Stimulated activated CD4-positive, alpha-beta T cell treated with anti-CD3 and anti-CD28 coated beads, Interleukin-4, amount 100 ng/mL, for 1 hour (primary cell): ENCODE measurements at regions not wholly inside any gene's neighbourhood (a gene's known extent, or its start where the extent isn't known, plus 50 kb on each side); places are given as distances from the start of the nearest gene placed in this dataset.
"Not testable (repeated sequence)": the region's sequence is repeated elsewhere in the genome, so short reads cannot be mapped to it uniquely, and the experiment has no call there.

ENCODE experiments used
- DNase-seq: peaks from one replicate; pipeline ENCODE4 v3.0.0-alpha.2; 2020

GRCh38 chrX:65821721-65822496, 154.5 kb downstream of the MSN start:
- peak; percentile 49 for DNase-seq

GRCh38 chrX:65819983-65820382, 152.5 kb downstream of the MSN start:
- not testable (repeated sequence) for DNase-seq

- no peak for DNase-seq
Measured at GRCh38 chrX:65813245-65813644, 145.8 kb downstream of the MSN start.

GRCh38 chrX:65811558-65812228, 144.2 kb downstream of the MSN start:
- DNase-seq = no peak
